ENCODE measurements at regions not wholly inside any gene's neighbourhood (a gene's known extent, or its start where the extent isn't known, plus 50 kb on each side); places are given as distances from the start of the nearest gene placed in this dataset.

DNA sequence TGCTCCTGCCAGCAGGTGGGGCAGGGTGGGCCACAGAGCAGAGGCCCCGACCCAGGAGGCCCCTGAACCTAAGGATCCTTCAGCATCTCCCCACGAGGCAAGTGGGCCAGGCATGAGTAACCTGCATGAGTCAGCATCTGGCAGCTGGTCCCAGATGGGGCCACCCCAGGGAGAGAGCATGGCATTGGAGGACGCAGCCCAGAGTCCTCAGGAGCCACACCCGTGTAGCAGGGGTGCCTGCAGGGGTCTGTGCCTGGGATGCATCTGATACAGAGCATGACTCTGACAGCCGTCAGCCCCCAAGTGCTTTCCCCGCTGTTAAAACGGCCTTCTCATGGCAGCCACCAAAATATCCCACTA is 185.6 kb upstream of the SALL3 start:
- TF ChIP-seq CTCF (IDR thresholded peaks at IDR 0.05), result no peak
- TF ChIP-seq POLR2A (IDR thresholded peaks at IDR 0.05), result no peak
